WTC11 (cell line): ENCODE measurements at regions not wholly inside any gene's neighbourhood (a gene's known extent, or its start where the extent isn't known, plus 50 kb on each side); places are given as distances from the start of the nearest gene placed in this dataset.

Experiments
- ATF1 ChIP-seq: sonication (generic); formaldehyde crosslinking; IDR thresholded peaks from 2 replicates; pipeline ENCODE4 v1.8.1; 2023; ENCODE audit warnings: mild to moderate bottlenecking, moderate library complexity, missing genetic modification reagents
- CREM ChIP-seq: sonication (generic); formaldehyde crosslinking; IDR thresholded peaks from 2 replicates; pipeline ENCODE4 v1.8.1; 2022; ENCODE audit warnings: mild to moderate bottlenecking, missing genetic modification reagents, moderate library complexity
- ESRRA ChIP-seq: sonication (generic); formaldehyde crosslinking; IDR thresholded peaks from 2 replicates; pipeline ENCODE4 v1.8.1; 2022; ENCODE audit warnings: mild to moderate bottlenecking, missing genetic modification reagents, borderline replicate concordance
- NFE2L1 ChIP-seq: sonication (generic); formaldehyde crosslinking; IDR thresholded peaks from 2 replicates; pipeline ENCODE4 v1.8.1; 2023; ENCODE audit warnings: missing genetic modification reagents
- ZNF416 ChIP-seq: fragments of 250-450 bp; sonication (Bioruptor Pico); IDR thresholded peaks from 2 replicates; pipeline ENCODE4 v1.9.0; 2021; ENCODE audit warnings: mild to moderate bottlenecking, inconsistent platforms
- TF ChIP-seq, protein P1 (sequence below): sonication (generic); formaldehyde crosslinking; conservative IDR thresholded peaks from 2 replicates; pipeline ENCODE4 v1.8.1; 2022; ENCODE audit warnings: mild to moderate bottlenecking, missing genetic modification reagents
- TF ChIP-seq, protein P2 (sequence below): fragments of 200-600 bp; IDR thresholded peaks from 2 replicates; pipeline ENCODE4 v1.8.0; 2022; ENCODE audit warnings: antibody characterized with exemption
- TF ChIP-seq, protein P3 (sequence below): sonication (generic); formaldehyde crosslinking; IDR thresholded peaks from 2 replicates; pipeline ENCODE4 v1.8.1; 2022; ENCODE audit warnings: low read depth, missing genetic modification reagents, borderline replicate concordance
- TF ChIP-seq, protein P4 (sequence below): sonication (generic); formaldehyde crosslinking; IDR thresholded peaks from 2 replicates; pipeline ENCODE4 v1.8.1; 2023; ENCODE audit warnings: mild to moderate bottlenecking, missing genetic modification reagents, moderate library complexity
- TF ChIP-seq, protein P5 (sequence below): sonication (generic); formaldehyde crosslinking; IDR thresholded peaks from 2 replicates; pipeline ENCODE4 v1.8.1; 2022; ENCODE audit warnings: mild to moderate bottlenecking, moderate library complexity, missing genetic modification reagents
- TF ChIP-seq, protein P6 (sequence below): sonication (generic); formaldehyde crosslinking; IDR thresholded peaks from 2 replicates; pipeline ENCODE4 v1.8.0; 2023; ENCODE audit warnings: missing genetic modification reagents, mild to moderate bottlenecking, borderline replicate concordance
- TF ChIP-seq, protein P7 (sequence below): sonication (generic); formaldehyde crosslinking; conservative IDR thresholded peaks from 2 replicates; pipeline ENCODE4 v1.8.1; 2023; ENCODE audit warnings: mild to moderate bottlenecking, low read depth, missing genetic modification reagents, moderate library complexity

DNA sequence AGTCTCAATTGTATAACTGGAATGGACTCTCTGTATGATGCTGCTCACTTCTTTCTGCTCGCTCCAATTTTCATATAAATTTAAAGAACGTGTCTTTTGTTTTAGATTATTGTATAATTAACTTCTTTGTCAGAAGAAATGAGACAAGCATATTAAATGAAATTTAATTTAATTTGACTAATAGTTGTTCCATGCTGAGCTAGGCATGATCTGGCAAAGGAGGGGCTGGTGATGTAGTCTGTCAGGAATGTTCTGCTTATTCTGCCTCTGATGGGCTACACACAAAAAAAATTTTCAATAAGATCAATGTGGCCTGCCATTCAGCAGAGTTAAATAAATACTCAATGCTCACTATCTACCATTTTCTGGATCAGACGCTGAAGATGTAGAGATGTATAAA is 208.4 kb upstream of the CD96 start:
- TF ChIP-seq ESRRA (no peak), NFE2L1 (CRISPR knock-in tag) (no peak), ATF1 (CRISPR knock-in tag) (no peak), ZNF416 (CRISPR knock-in tag) (no peak), CREM (CRISPR knock-in tag) (no peak)
- TF ChIP-seq, protein P1, sequence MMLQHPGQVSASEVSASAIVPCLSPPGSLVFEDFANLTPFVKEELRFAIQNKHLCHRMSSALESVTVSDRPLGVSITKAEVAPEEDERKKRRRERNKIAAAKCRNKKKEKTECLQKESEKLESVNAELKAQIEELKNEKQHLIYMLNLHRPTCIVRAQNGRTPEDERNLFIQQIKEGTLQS (CRISPR knock-in tag), result no peak
- TF ChIP-seq, protein P2, sequence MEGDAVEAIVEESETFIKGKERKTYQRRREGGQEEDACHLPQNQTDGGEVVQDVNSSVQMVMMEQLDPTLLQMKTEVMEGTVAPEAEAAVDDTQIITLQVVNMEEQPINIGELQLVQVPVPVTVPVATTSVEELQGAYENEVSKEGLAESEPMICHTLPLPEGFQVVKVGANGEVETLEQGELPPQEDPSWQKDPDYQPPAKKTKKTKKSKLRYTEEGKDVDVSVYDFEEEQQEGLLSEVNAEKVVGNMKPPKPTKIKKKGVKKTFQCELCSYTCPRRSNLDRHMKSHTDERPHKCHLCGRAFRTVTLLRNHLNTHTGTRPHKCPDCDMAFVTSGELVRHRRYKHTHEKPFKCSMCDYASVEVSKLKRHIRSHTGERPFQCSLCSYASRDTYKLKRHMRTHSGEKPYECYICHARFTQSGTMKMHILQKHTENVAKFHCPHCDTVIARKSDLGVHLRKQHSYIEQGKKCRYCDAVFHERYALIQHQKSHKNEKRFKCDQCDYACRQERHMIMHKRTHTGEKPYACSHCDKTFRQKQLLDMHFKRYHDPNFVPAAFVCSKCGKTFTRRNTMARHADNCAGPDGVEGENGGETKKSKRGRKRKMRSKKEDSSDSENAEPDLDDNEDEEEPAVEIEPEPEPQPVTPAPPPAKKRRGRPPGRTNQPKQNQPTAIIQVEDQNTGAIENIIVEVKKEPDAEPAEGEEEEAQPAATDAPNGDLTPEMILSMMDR, result no peak
- TF ChIP-seq, protein P3, sequence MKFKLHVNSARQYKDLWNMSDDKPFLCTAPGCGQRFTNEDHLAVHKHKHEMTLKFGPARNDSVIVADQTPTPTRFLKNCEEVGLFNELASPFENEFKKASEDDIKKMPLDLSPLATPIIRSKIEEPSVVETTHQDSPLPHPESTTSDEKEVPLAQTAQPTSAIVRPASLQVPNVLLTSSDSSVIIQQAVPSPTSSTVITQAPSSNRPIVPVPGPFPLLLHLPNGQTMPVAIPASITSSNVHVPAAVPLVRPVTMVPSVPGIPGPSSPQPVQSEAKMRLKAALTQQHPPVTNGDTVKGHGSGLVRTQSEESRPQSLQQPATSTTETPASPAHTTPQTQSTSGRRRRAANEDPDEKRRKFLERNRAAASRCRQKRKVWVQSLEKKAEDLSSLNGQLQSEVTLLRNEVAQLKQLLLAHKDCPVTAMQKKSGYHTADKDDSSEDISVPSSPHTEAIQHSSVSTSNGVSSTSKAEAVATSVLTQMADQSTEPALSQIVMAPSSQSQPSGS, result no peak
- TF ChIP-seq, protein P4, sequence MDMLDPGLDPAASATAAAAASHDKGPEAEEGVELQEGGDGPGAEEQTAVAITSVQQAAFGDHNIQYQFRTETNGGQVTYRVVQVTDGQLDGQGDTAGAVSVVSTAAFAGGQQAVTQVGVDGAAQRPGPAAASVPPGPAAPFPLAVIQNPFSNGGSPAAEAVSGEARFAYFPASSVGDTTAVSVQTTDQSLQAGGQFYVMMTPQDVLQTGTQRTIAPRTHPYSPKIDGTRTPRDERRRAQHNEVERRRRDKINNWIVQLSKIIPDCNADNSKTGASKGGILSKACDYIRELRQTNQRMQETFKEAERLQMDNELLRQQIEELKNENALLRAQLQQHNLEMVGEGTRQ (CRISPR knock-in tag), result no peak
- TF ChIP-seq, protein P5, sequence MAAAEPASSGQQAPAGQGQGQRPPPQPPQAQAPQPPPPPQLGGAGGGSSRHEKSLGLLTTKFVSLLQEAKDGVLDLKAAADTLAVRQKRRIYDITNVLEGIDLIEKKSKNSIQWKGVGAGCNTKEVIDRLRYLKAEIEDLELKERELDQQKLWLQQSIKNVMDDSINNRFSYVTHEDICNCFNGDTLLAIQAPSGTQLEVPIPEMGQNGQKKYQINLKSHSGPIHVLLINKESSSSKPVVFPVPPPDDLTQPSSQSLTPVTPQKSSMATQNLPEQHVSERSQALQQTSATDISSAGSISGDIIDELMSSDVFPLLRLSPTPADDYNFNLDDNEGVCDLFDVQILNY (CRISPR knock-in tag), result no peak
- TF ChIP-seq, protein P6, sequence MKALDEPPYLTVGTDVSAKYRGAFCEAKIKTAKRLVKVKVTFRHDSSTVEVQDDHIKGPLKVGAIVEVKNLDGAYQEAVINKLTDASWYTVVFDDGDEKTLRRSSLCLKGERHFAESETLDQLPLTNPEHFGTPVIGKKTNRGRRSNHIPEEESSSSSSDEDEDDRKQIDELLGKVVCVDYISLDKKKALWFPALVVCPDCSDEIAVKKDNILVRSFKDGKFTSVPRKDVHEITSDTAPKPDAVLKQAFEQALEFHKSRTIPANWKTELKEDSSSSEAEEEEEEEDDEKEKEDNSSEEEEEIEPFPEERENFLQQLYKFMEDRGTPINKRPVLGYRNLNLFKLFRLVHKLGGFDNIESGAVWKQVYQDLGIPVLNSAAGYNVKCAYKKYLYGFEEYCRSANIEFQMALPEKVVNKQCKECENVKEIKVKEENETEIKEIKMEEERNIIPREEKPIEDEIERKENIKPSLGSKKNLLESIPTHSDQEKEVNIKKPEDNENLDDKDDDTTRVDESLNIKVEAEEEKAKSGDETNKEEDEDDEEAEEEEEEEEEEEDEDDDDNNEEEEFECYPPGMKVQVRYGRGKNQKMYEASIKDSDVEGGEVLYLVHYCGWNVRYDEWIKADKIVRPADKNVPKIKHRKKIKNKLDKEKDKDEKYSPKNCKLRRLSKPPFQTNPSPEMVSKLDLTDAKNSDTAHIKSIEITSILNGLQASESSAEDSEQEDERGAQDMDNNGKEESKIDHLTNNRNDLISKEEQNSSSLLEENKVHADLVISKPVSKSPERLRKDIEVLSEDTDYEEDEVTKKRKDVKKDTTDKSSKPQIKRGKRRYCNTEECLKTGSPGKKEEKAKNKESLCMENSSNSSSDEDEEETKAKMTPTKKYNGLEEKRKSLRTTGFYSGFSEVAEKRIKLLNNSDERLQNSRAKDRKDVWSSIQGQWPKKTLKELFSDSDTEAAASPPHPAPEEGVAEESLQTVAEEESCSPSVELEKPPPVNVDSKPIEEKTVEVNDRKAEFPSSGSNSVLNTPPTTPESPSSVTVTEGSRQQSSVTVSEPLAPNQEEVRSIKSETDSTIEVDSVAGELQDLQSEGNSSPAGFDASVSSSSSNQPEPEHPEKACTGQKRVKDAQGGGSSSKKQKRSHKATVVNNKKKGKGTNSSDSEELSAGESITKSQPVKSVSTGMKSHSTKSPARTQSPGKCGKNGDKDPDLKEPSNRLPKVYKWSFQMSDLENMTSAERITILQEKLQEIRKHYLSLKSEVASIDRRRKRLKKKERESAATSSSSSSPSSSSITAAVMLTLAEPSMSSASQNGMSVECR (CRISPR knock-in tag), result no peak
- TF ChIP-seq, protein P7, sequence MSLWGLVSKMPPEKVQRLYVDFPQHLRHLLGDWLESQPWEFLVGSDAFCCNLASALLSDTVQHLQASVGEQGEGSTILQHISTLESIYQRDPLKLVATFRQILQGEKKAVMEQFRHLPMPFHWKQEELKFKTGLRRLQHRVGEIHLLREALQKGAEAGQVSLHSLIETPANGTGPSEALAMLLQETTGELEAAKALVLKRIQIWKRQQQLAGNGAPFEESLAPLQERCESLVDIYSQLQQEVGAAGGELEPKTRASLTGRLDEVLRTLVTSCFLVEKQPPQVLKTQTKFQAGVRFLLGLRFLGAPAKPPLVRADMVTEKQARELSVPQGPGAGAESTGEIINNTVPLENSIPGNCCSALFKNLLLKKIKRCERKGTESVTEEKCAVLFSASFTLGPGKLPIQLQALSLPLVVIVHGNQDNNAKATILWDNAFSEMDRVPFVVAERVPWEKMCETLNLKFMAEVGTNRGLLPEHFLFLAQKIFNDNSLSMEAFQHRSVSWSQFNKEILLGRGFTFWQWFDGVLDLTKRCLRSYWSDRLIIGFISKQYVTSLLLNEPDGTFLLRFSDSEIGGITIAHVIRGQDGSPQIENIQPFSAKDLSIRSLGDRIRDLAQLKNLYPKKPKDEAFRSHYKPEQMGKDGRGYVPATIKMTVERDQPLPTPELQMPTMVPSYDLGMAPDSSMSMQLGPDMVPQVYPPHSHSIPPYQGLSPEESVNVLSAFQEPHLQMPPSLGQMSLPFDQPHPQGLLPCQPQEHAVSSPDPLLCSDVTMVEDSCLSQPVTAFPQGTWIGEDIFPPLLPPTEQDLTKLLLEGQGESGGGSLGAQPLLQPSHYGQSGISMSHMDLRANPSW, result no peak
